A549 (cell line): ENCODE measurements at regions not wholly inside any gene's neighbourhood (a gene's known extent, or its start where the extent isn't known, plus 50 kb on each side); places are given as distances from the start of the nearest gene placed in this dataset.
"Not testable (repeated sequence)": the region's sequence is repeated elsewhere in the genome, so short reads cannot be mapped to it uniquely, and the experiment has no call there.

Experiments
- CEBPB ChIP-seq, 2 experiments: fragments of >200 bp in 1 of 2; sonication (Bioruptor Twin) in 1 of 2; formaldehyde crosslinking in 1 of 2; IDR thresholded peaks; 2 replicates each; pipeline ENCODE4 v1.6.1; 2012 to 2016
- EP300 ChIP-seq, 2 experiments: fragments of >200 bp; sonication (Bioruptor Twin); formaldehyde crosslinking; IDR thresholded peaks; 2 replicates in 1 of 2; 3 replicates in 1 of 2; pipeline ENCODE4 v1.6.1; 2016 to 2017
- HEYL ChIP-seq: fragments of 250-450 bp; sonication (Bioruptor Pico); IDR thresholded peaks from 2 replicates; pipeline ENCODE4 v1.8.0; 2021; ENCODE audit warnings: mild to moderate bottlenecking, moderate library complexity
- HOXA7 ChIP-seq: fragments of 250-450 bp; sonication (Bioruptor Pico); IDR thresholded peaks from 2 replicates; pipeline ENCODE4 v1.5.0; 2020; ENCODE audit warnings: mild to moderate bottlenecking, moderate library complexity
- JUNB ChIP-seq: fragments of >200 bp; sonication (Bioruptor Twin); formaldehyde crosslinking; IDR thresholded peaks from 2 replicates; pipeline ENCODE4 v1.6.1; 2016
- MAZ ChIP-seq: fragments of 150-350 bp; IDR thresholded peaks from 2 replicates; pipeline ENCODE4 v1.6.1; 2014; ENCODE audit warnings: antibody characterized with exemption, low read depth, low read length, borderline replicate concordance
- NFE2L2 ChIP-seq: fragments of 150-350 bp; conservative IDR thresholded peaks from 2 replicates; pipeline ENCODE4 v1.6.1; 2014; ENCODE audit warnings: low read length
- POLR2A ChIP-seq: IDR thresholded peaks from 2 replicates; pipeline ENCODE4 v1.6.1; 2012; ENCODE audit warnings: mild to moderate bottlenecking, low read length
- RCOR1 ChIP-seq: fragments of 150-350 bp; IDR thresholded peaks from 2 replicates; pipeline ENCODE4 v1.6.1; 2014; ENCODE audit warnings: antibody characterized with exemption, low read length, low read depth
- ZFP36 ChIP-seq: fragments of 450-650 bp; IDR thresholded peaks from 2 replicates; pipeline ENCODE4 v1.6.1; 2014; ENCODE audit warnings: borderline replicate concordance; ENCODE audit not compliant: partially characterized antibody
- TF ChIP-seq, protein P1 (sequence below): fragments of 450-650 bp; IDR thresholded peaks from 2 replicates; pipeline ENCODE4 v1.6.1; 2014; ENCODE audit warnings: antibody characterized with exemption
- TF ChIP-seq, protein P2 (sequence below): fragments of >200 bp; sonication (Bioruptor Twin); formaldehyde crosslinking; IDR thresholded peaks from 3 replicates; pipeline ENCODE4 v1.5.1; 2016
- TF ChIP-seq, protein P3 (sequence below): IDR thresholded peaks from 2 replicates; pipeline ENCODE4 v1.6.1; 2012
- TF ChIP-seq, protein P4 (sequence below): fragments of 200-600 bp; sonication (generic); IDR thresholded peaks from 2 replicates; pipeline ENCODE4 v1.6.1; 2016; ENCODE audit warnings: antibody characterized with exemption, mild to moderate bottlenecking, moderate library complexity

DNA sequence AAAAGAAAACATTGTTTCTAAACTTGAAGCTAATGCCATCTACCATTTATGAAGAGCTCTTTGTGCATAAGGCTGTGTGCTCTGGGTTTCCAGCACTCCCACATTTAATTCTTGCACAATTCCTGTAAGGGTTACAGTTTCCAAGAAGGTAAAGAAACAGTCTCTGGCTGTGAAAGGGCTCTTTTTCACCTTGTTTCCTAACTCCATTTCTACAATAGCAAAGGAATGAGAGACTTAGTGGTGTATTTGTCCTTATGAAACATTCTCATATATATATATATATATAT, 196.9 kb downstream of the SPATA31A7 start:
- TF ChIP-seq, protein P1, sequence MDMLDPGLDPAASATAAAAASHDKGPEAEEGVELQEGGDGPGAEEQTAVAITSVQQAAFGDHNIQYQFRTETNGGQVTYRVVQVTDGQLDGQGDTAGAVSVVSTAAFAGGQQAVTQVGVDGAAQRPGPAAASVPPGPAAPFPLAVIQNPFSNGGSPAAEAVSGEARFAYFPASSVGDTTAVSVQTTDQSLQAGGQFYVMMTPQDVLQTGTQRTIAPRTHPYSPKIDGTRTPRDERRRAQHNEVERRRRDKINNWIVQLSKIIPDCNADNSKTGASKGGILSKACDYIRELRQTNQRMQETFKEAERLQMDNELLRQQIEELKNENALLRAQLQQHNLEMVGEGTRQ = not testable (repeated sequence)
- TF ChIP-seq, protein P2, sequence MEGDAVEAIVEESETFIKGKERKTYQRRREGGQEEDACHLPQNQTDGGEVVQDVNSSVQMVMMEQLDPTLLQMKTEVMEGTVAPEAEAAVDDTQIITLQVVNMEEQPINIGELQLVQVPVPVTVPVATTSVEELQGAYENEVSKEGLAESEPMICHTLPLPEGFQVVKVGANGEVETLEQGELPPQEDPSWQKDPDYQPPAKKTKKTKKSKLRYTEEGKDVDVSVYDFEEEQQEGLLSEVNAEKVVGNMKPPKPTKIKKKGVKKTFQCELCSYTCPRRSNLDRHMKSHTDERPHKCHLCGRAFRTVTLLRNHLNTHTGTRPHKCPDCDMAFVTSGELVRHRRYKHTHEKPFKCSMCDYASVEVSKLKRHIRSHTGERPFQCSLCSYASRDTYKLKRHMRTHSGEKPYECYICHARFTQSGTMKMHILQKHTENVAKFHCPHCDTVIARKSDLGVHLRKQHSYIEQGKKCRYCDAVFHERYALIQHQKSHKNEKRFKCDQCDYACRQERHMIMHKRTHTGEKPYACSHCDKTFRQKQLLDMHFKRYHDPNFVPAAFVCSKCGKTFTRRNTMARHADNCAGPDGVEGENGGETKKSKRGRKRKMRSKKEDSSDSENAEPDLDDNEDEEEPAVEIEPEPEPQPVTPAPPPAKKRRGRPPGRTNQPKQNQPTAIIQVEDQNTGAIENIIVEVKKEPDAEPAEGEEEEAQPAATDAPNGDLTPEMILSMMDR = not testable (repeated sequence)
- not testable (repeated sequence) for TF ChIP-seq MAZ; HOXA7; POLR2A; ZFP36; CEBPB (IDR thresholded peaks at IDR 0.05); EP300 (IDR thresholded peaks at IDR 0.05); NFE2L2; HEYL; RCOR1; JUNB
- TF ChIP-seq, protein P3, sequence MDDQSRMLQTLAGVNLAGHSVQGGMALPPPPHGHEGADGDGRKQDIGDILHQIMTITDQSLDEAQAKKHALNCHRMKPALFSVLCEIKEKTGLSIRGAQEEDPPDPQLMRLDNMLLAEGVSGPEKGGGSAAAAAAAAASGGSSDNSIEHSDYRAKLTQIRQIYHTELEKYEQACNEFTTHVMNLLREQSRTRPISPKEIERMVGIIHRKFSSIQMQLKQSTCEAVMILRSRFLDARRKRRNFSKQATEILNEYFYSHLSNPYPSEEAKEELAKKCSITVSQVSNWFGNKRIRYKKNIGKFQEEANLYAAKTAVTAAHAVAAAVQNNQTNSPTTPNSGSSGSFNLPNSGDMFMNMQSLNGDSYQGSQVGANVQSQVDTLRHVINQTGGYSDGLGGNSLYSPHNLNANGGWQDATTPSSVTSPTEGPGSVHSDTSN = not testable (repeated sequence)
- TF ChIP-seq, protein P4, sequence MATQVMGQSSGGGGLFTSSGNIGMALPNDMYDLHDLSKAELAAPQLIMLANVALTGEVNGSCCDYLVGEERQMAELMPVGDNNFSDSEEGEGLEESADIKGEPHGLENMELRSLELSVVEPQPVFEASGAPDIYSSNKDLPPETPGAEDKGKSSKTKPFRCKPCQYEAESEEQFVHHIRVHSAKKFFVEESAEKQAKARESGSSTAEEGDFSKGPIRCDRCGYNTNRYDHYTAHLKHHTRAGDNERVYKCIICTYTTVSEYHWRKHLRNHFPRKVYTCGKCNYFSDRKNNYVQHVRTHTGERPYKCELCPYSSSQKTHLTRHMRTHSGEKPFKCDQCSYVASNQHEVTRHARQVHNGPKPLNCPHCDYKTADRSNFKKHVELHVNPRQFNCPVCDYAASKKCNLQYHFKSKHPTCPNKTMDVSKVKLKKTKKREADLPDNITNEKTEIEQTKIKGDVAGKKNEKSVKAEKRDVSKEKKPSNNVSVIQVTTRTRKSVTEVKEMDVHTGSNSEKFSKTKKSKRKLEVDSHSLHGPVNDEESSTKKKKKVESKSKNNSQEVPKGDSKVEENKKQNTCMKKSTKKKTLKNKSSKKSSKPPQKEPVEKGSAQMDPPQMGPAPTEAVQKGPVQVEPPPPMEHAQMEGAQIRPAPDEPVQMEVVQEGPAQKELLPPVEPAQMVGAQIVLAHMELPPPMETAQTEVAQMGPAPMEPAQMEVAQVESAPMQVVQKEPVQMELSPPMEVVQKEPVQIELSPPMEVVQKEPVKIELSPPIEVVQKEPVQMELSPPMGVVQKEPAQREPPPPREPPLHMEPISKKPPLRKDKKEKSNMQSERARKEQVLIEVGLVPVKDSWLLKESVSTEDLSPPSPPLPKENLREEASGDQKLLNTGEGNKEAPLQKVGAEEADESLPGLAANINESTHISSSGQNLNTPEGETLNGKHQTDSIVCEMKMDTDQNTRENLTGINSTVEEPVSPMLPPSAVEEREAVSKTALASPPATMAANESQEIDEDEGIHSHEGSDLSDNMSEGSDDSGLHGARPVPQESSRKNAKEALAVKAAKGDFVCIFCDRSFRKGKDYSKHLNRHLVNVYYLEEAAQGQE = not testable (repeated sequence)
